Parathyroid adenoma (tissue), 2 donors: ENCODE measurements at regions not wholly inside any gene's neighbourhood (a gene's known extent, or its start where the extent isn't known, plus 50 kb on each side); places are given as distances from the start of the nearest gene placed in this dataset.
"Not testable (repeated sequence)": the region's sequence is repeated elsewhere in the genome, so short reads cannot be mapped to it uniquely, and the experiment has no call there.

Experiments used
- H2AFZ ChIP-seq: fragments of 300-600 bp; sonication (generic); one replicate; pipeline ENCODE4 v1.7.0; 2017; ENCODE audit warnings: antibody characterized with exemption, mild to moderate bottlenecking
- H3K27ac ChIP-seq: fragments of 300-600 bp; sonication (generic); one replicate; pipeline ENCODE4 v1.7.0; 2017
- H3K27me3 ChIP-seq: fragments of 300-600 bp; sonication (generic); one replicate; pipeline ENCODE4 v1.7.0; 2017; ENCODE audit warnings: low read length; ENCODE audit not compliant: control insufficient read depth, insufficient read depth
- H3K36me3 ChIP-seq: fragments of 300-600 bp; sonication (generic); one replicate; pipeline ENCODE4 v1.7.0; 2017; ENCODE audit warnings: low read length; ENCODE audit not compliant: control insufficient read depth, insufficient read depth
- H3K4me1 ChIP-seq: fragments of 300-600 bp; sonication (generic); one replicate; pipeline ENCODE4 v1.7.0; 2017; ENCODE audit warnings: control low read depth
- H3K4me2 ChIP-seq: fragments of 300-600 bp; sonication (generic); one replicate; pipeline ENCODE4 v1.7.0; 2017; ENCODE audit warnings: low read length
- H3K4me3 ChIP-seq: fragments of 300-600 bp; sonication (generic); one replicate; pipeline ENCODE4 v1.7.0; 2017; ENCODE audit warnings: low read depth, low read length
- H3K79me2 ChIP-seq: fragments of 300-600 bp; sonication (generic); one replicate; pipeline ENCODE4 v1.7.0; 2017; ENCODE audit warnings: control low read depth
- H3K9ac ChIP-seq: fragments of 300-600 bp; sonication (generic); one replicate; pipeline ENCODE4 v1.7.0; 2017; ENCODE audit warnings: mild to moderate bottlenecking
- H3K9me3 ChIP-seq: fragments of 300-600 bp; sonication (generic); one replicate; pipeline ENCODE4 v1.7.0; 2017; ENCODE audit warnings: low read length; ENCODE audit not compliant: control insufficient read depth
- TF ChIP-seq, protein P1 (sequence below): fragments of 300-600 bp; sonication (generic); IDR thresholded peaks from one replicate; pipeline ENCODE4 v1.7.0; 2017; ENCODE audit warnings: antibody characterized with exemption, mild to moderate bottlenecking
- donor health status: primary hyperparathyroidism.

DNA sequence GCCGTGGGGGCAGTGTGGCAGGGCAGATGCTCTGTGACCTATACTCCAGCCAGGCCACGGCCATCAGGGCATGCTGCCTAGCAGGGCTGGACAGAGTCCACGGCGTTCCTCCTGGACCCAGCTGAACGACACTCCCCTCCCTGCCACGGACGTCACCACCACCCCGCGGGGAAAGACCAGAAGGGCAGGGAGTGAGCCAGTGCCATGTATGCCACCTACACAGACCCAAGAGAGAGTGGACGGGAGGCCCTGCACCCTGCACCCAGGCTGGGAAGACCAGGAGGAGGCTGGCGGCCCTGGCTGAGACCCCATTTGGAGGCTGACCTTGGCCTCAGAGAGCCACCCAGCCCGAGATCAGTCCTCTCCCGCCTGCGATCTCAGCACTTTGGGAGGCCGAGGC is 101.9 kb downstream of the FAM53A start:
- no peaks in the 10 kb centered on the region for H3K36me3 ChIP-seq
- no peak overlapping the region for H3K9ac ChIP-seq
- TF ChIP-seq, protein P1, sequence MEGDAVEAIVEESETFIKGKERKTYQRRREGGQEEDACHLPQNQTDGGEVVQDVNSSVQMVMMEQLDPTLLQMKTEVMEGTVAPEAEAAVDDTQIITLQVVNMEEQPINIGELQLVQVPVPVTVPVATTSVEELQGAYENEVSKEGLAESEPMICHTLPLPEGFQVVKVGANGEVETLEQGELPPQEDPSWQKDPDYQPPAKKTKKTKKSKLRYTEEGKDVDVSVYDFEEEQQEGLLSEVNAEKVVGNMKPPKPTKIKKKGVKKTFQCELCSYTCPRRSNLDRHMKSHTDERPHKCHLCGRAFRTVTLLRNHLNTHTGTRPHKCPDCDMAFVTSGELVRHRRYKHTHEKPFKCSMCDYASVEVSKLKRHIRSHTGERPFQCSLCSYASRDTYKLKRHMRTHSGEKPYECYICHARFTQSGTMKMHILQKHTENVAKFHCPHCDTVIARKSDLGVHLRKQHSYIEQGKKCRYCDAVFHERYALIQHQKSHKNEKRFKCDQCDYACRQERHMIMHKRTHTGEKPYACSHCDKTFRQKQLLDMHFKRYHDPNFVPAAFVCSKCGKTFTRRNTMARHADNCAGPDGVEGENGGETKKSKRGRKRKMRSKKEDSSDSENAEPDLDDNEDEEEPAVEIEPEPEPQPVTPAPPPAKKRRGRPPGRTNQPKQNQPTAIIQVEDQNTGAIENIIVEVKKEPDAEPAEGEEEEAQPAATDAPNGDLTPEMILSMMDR, result no peak
- no peak overlapping the region for H3K4me2 ChIP-seq
- no peak overlapping the region for H2AFZ ChIP-seq
- no peaks in the 10 kb centered on the region for H3K79me2 ChIP-seq
- H3K27ac ChIP-seq, result no peak overlapping the region
- no peaks in the 10 kb centered on the region for H3K9me3 ChIP-seq
- H3K27me3 ChIP-seq, result no peaks in the 10 kb centered on the region
- no peaks in the 10 kb centered on the region for H3K4me1 ChIP-seq
- H3K4me3 ChIP-seq, result no peak overlapping the region

DNA sequence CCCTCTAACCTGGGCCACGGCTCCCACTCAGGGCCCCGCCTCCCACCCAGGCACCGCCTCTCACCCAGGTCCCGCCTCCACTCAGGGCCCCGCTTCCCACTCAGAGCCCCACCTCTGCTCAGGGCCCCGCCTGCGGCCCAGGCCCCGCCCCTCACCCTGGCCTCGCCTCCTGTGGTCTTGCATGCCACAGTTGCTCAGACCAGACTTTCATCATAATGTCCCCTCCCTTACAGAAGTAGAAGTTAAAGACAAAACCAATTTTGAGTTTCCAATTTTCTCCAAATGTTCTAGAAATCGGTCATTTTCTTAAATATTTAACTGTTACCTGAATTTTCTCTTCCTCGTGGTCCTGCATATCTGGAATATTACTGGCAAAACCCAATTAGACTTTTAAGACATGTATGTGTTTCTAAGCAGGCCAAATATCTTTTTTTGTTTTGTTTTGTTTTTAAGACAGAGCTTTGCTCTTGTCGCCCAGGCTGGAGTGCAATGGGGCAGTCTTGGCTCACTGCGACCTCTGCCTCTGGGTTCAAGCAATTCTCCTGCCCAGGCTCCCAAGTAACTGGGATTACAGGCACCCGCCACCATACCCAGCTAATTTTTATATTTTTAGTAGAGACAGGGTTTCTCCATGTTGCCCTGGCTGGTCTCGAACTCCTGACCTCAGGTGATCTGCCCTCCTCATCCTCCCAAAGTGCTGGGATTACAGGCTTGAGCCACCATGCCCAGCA is 102.8 kb downstream of the FAM53A start:
- H3K27me3 ChIP-seq, H3K4me2 ChIP-seq: not testable (repeated sequence)

DNA sequence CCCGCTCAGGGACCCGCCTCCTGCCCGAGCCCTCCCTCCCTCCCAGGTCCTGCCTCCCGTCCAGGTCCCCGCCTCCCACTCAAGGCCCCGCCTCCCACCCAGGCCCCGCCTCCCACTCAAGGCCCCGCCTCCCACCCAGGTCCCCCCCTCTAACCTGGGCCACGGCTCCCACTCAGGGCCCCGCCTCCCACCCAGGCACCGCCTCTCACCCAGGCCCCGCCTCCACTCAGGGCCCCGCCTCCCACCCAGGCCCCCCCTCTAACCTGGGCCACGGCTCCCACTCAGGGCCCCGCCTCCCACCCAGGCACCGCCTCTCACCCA is 103.5 kb downstream of the FAM53A start:
- H3K9ac ChIP-seq, H3K9me3 ChIP-seq, H3K4me3 ChIP-seq, H3K27me3 ChIP-seq, H3K27ac ChIP-seq, H3K4me2 ChIP-seq, H3K79me2 ChIP-seq, H3K4me1 ChIP-seq, H3K36me3 ChIP-seq, H2AFZ ChIP-seq: not testable (repeated sequence)

More for the DNA sequence above, 102.8 kb downstream of the FAM53A start:
- not testable (repeated sequence) for H3K79me2 ChIP-seq, H3K9me3 ChIP-seq, H3K4me3 ChIP-seq, H3K27ac ChIP-seq, H3K9ac ChIP-seq, H3K36me3 ChIP-seq, H2AFZ ChIP-seq, H3K4me1 ChIP-seq

DNA sequence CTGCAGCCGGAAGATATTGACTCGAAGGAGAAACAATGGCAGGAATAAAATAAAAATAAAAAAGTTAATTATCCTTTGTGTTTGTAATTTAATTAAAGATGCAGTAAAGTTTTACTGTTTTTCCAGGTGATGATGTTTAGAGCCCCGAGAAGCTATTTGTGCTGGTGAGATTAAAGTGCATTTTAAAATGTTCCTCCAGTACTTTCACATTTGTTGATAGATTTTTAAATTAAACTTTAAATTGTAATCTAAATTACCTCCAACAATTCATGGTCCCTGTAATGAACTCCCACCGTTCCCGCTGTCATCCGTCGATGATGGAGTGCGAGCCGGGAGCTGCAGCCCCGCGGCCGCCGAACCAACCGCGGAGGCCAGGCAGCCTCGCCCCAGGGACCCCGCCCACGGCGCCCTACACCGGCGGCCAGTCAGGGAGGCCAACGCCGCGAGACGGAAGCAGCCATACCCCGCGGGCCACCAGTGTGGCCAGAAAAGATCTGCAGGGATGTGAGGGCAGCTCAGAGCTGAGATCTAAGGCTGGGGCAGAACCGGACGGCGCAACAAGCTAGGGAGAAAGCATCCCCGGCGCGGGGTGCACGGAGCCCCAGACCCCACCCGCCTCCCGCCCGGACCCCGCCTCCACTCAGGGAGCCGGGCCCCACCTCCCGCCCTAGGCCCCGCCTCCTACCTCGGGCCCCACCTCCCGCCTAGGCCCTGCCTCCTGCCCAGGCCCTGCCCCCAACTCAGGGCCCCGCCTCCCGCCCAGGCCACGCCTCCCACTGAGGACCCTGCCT is 104.0 kb downstream of the FAM53A start:
- TF ChIP-seq, protein P1, result no peak
- Histone ChIP-seq H3K9me3 (no peaks in the 10 kb centered on the region), H3K4me3 (peak overlapping the region; percentile 55), H3K4me2 (peak overlapping the region; percentile 87), H3K79me2 (no peaks in the 10 kb centered on the region), H3K4me1 (no peaks in the 10 kb centered on the region), H3K27ac (peak overlapping the region; percentile 22), H3K36me3 (no peaks in the 10 kb centered on the region), H3K27me3 (no peaks in the 10 kb centered on the region), H2AFZ (no peak overlapping the region), H3K9ac (no peak overlapping the region)

DNA sequence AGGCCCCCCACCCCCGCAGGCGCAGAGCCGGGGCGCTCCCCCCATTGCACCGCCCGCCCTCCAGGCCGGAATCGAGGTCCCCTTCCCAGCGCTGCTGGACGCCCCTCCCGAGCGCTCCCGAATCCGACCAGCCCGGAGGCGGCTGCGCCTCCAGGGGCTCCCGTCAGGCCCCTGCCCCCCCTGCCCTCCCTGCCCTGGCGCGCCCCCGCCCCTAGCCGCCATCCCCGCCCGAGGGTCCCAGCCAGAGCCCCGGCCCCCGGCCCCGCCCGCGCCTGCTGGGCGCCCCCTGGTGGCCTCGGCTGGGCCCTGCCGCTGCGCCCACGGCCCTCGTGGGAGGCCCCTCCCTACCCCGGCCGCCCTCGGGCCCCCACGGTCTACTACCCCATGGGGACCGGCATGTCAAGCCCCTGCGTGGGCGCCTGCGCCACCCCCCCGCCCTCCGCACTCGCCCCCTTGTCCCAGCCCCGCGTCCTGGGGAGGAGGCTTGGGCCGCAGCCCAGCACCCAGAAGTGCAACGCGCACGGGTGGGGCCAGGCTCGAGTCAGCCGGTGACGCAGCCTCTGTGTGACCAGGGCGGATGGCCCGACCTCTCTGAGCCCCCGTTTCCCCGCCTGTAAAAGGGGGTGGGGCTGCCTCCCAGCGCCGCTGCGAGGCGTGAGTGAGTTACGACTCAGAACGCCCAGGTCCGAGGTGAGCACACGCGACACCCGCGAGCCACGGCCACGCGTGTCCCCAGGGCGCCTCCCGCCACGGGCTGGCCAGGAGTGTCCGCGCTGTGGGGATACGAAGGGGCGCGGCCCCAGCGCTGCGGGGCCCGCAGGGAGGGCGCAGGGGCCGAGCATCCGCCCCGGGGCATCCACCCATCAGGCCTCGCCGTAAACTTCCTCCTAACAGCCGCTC is 104.9 kb downstream of the FAM53A start:
- TF ChIP-seq, protein P1, result peak; percentile 12
- peak overlapping the region; percentile 22 for H3K27ac ChIP-seq
- peak overlapping the region; percentile 87 for H3K4me2 ChIP-seq
- no peaks in the 10 kb centered on the region for H3K36me3 ChIP-seq
- H3K4me1 ChIP-seq, result no peaks in the 10 kb centered on the region
- no peaks in the 10 kb centered on the region for H3K27me3 ChIP-seq
- H3K9ac ChIP-seq, result no peak overlapping the region
- H3K9me3 ChIP-seq, result no peaks in the 10 kb centered on the region
- H3K4me3 ChIP-seq, result peak overlapping the region; percentile 55
- H3K79me2 ChIP-seq, result no peaks in the 10 kb centered on the region
- no peak overlapping the region for H2AFZ ChIP-seq
